GM18508 (cell line): ENCODE measurements at regions not wholly inside any gene's neighbourhood (a gene's known extent, or its start where the extent isn't known, plus 50 kb on each side); places are given as distances from the start of the nearest gene placed in this dataset.

Experiments
- ATAC-seq: cut with Tn5 transposase; IDR thresholded peaks from one replicate; pipeline ENCODE4 v1.9.1; 2021; ENCODE audit warnings: moderate number of reproducible peaks; ENCODE audit not compliant: insufficient read depth, unreplicated experiment

GRCh38 chr1:81144240-81144825, 656.4 kb upstream of the ADGRL2 start:
- ATAC-seq, result no peak

- no peak for ATAC-seq
These were observed 658.5 kb upstream of the ADGRL2 start for GRCh38 chr1:81142099-81142826.

- no peak for ATAC-seq
These were observed 665.2 kb upstream of the ADGRL2 start for GRCh38 chr1:81135524-81135923.

GRCh38 chr1:81129776-81130175, 671.0 kb upstream of the ADGRL2 start:
- ATAC-seq, result no peak

GRCh38 chr1:81129366-81129765, 671.4 kb upstream of the ADGRL2 start:
- no peak for ATAC-seq

- no peak for ATAC-seq
These were observed 672.7 kb upstream of the ADGRL2 start for GRCh38 chr1:81128079-81128478.

- no peak for ATAC-seq
These were observed 673.6 kb upstream of the ADGRL2 start for GRCh38 chr1:81126989-81127581.

GRCh38 chr1:81125672-81126071, 675.1 kb upstream of the ADGRL2 start:
- ATAC-seq, result no peak

- ATAC-seq, result no peak
These were observed 679.4 kb upstream of the ADGRL2 start for GRCh38 chr1:81121306-81121705.

- ATAC-seq, result no peak
These were observed 681.4 kb upstream of the ADGRL2 start for GRCh38 chr1:81119319-81119718.

- ATAC-seq, result no peak
These were observed 682.2 kb upstream of the ADGRL2 start for GRCh38 chr1:81118550-81118949.

- no peak for ATAC-seq
These were observed 685.3 kb upstream of the ADGRL2 start for GRCh38 chr1:81115422-81115821.

GRCh38 chr1:81114191-81114590, 686.5 kb upstream of the ADGRL2 start:
- no peak for ATAC-seq

GRCh38 chr1:81113688-81114087, 687.0 kb upstream of the ADGRL2 start:
- ATAC-seq, result no peak

GRCh38 chr1:81111818-81112217, 688.9 kb upstream of the ADGRL2 start:
- no peak for ATAC-seq

GRCh38 chr1:81109038-81109437, 691.7 kb upstream of the ADGRL2 start:
- ATAC-seq, result no peak

GRCh38 chr1:81097860-81098259, 702.9 kb upstream of the ADGRL2 start:
- ATAC-seq, result no peak

- ATAC-seq, result no peak
These were observed 727.2 kb upstream of the ADGRL2 start for GRCh38 chr1:81073580-81073979.

GRCh38 chr1:81071969-81072753, 728.6 kb upstream of the ADGRL2 start:
- no peak for ATAC-seq

- ATAC-seq, result no peak
These were observed 729.5 kb upstream of the ADGRL2 start for GRCh38 chr1:81071072-81071858.
